ENCODE measurements at regions not wholly inside any gene's neighbourhood (a gene's known extent, or its start where the extent isn't known, plus 50 kb on each side); places are given as distances from the start of the nearest gene placed in this dataset.

DNA sequence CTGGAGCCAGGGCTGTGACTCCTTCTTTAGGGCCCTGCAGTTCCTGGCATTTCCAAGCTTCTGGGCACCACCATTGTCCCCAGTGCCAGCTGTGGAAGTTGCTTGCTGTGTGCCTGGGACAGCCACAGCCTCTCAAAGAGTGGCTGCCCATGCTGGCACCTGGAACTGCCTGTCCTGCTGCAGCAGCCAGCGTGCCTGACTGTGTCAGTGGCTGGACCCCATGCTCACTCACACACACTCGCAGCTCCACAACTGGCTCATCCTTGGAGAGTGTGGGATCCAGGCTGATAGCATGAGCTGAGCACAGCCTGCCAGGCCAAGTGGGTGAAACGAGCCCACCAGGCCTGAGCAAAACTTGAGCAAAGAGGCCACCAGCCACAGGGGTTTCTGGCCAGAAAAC is 1107.6 kb downstream of the C4orf33 start:
- no peak overlapping the region for H3K4me3 ChIP-seq
- no peaks in the 10 kb centered on the region for H3K27me3 ChIP-seq
- DNase-seq (no peak), ATAC-seq (no peak)
- WGBS (ENCODE audit: insufficient coverage, low coverage, low lambda C conversion rate, missing lambda C conversion rate) = no CpG with 5 or more reads among the region's 3 CpGs
- intact Hi-C loops (cut with DNase I) = no loop called here
- TF ChIP-seq POLR2A (IDR thresholded peaks at IDR 0.05) (no peak), CTCF (IDR thresholded peaks at IDR 0.05) (no peak)
- H3K36me3 ChIP-seq = no peaks in the 10 kb centered on the region
- no peak overlapping the region for H3K27ac ChIP-seq
- H3K4me1 ChIP-seq = no peaks in the 10 kb centered on the region
- no peaks in the 10 kb centered on the region for H3K9me3 ChIP-seq

DNA sequence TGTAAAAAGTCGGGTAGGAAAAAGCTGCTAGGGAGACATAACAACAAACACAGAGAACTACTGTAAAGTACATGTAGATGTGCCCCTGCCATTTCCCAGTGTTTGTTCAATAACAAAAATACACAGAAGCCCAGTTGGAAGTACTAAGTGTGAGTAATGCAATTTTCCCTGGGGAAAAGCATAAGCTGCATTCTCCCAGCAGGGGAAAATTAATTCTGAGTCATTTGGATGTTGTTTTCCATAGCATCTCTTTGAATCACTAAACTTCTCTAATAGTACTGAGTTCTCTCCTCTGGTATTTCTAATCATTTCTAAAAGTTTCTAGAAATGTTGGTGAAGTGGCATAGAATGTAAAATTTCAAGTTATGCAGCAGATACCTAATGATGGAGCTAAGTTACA is 1114.9 kb downstream of the C4orf33 start:
- intact Hi-C loops (cut with DNase I) = no loop called here
- TF ChIP-seq POLR2A (IDR thresholded peaks at IDR 0.05) (no peak), CTCF (IDR thresholded peaks at IDR 0.05) (no peak)
- DNase-seq (no peak), ATAC-seq (no peak)
- Histone ChIP-seq H3K4me1 (no peaks in the 10 kb centered on the region), H3K4me3 (no peak overlapping the region), H3K27me3 (no peaks in the 10 kb centered on the region), H3K9me3 (no peaks in the 10 kb centered on the region), H3K27ac (no peak overlapping the region), H3K36me3 (no peaks in the 10 kb centered on the region)
- 25% methylated on average over 1 of the region's 1 CpG for WGBS (ENCODE audit: insufficient coverage, low coverage, low lambda C conversion rate, missing lambda C conversion rate)

DNA sequence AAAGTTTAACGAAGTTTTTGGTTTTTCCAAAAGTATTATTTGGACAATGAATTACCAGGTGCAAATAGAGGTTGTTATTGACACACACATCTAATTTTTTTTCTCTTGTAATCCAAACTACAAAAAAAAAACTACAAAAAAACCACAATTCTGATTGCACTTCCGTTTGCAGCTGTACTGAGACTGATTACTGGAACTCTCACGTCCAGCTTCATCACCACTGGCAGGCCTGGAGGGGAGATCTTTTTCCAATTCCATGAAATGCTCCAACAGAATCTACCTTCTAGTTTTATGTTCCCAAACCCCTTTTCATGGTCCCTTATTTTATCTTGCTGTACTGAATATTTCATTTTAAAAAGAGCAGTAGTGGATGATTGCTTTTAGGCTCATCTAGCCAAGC is 1118.3 kb downstream of the C4orf33 start:
- 69% methylated on average over 3 of the region's 3 CpGs for WGBS (ENCODE audit: insufficient coverage, low coverage, low lambda C conversion rate, missing lambda C conversion rate)
- Histone ChIP-seq H3K36me3 (no peaks in the 10 kb centered on the region), H3K4me1 (no peaks in the 10 kb centered on the region), H3K27me3 (no peaks in the 10 kb centered on the region), H3K9me3 (no peaks in the 10 kb centered on the region), H3K4me3 (no peak overlapping the region), H3K27ac (no peak overlapping the region)
- intact Hi-C loops (cut with DNase I) = no loop called here
- no peak for DNase-seq
- TF ChIP-seq POLR2A (IDR thresholded peaks at IDR 0.05) = no peak
- no peak for TF ChIP-seq CTCF (IDR thresholded peaks at IDR 0.05)
- ATAC-seq = no peak

DNA sequence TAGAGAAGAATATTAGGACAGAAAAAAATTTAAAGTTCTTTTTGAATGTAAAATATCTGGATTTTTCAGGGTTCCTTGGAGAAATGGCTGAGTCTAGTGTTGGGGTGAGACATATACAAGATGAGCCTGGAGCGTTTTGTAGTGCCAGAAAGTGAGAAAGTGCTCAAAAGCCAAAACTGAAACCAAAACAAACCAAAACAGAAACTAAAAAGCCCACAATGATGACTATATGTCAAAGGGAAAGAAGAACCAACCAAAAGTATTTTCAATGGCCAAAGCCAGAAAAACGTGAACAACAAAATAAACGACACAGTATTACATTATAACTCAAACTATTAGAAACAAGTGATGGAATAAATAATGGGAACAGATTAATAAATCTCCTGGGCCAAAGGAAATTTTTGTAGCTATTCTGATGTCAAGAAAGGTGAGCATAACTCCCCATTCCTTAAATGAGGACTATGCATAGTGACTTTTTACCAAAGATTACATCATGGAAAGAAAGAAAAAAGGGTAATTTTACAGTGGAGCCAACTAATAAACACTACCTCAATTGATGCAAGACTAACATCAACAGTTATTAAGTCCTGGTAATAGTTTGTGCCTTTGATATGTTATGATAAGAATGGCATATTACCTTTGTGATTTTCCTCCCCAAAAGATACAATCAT is 1137.6 kb downstream of the C4orf33 start:
- ATAC-seq = peak; percentile 80 to 99 (median 86)
- peak overlapping the region in 1 of 3 donors; percentile 19 for H3K4me3 ChIP-seq

More for the DNA sequence above, 1137.6 kb downstream of the C4orf33 start:
- no peaks in the 10 kb centered on the region for H3K9me3 ChIP-seq
- H3K36me3 ChIP-seq = no peaks in the 10 kb centered on the region
- DNase-seq = no peak
- 19% methylated on average over 3 of the region's 3 CpGs for WGBS (ENCODE audit: insufficient coverage, low coverage, low lambda C conversion rate, missing lambda C conversion rate)
- no peaks in the 10 kb centered on the region for H3K4me1 ChIP-seq
- H3K27me3 ChIP-seq = no peaks in the 10 kb centered on the region
- TF ChIP-seq CTCF (IDR thresholded peaks at IDR 0.05) (no peak), POLR2A (IDR thresholded peaks at IDR 0.05) (no peak)
- intact Hi-C loops (cut with DNase I) = no loop called here
- no peak overlapping the region for H3K27ac ChIP-seq

Measured in right lobe of liver (tissue), 6 donors.